Neural progenitor cell (in vitro differentiated cells): ENCODE measurements at regions not wholly inside any gene's neighbourhood (a gene's known extent, or its start where the extent isn't known, plus 50 kb on each side); places are given as distances from the start of the nearest gene placed in this dataset.
"Not testable (repeated sequence)": the region's sequence is repeated elsewhere in the genome, so short reads cannot be mapped to it uniquely, and the experiment has no call there.

Experiments
- DNase-seq: peaks from one replicate; pipeline ENCODE4 v3.0.0-alpha.2; 2016; ENCODE audit warnings: low spot score
- H2AFZ ChIP-seq: fragments of 200-600 bp; sonication (generic); replicated peaks from 2 replicates; pipeline ENCODE4 v1.6.1; 2016; ENCODE audit warnings: antibody characterized with exemption
- H3F3A ChIP-seq: fragments of 200-600 bp; sonication (generic); 2 replicates; pipeline ENCODE4 v1.6.1; 2016; ENCODE audit warnings: antibody characterized with exemption, low read depth
- H3K27ac ChIP-seq: fragments of 200-600 bp; sonication (generic); 2 replicates; pipeline ENCODE4 v1.5.1; 2016; ENCODE audit warnings: mild to moderate bottlenecking
- H3K27me3 ChIP-seq: fragments of 200-600 bp; sonication (generic); 2 replicates; pipeline ENCODE4 v1.6.1; 2016; ENCODE audit warnings: mild to moderate bottlenecking, moderate library complexity
- H3K36me3 ChIP-seq: fragments of 200-600 bp; sonication (generic); 2 replicates; pipeline ENCODE4 v1.5.1; 2016
- H3K4me1 ChIP-seq: fragments of 200-600 bp; sonication (generic); 2 replicates; pipeline ENCODE4 v1.6.1; 2016; ENCODE audit warnings: mixed run types
- H3K4me2 ChIP-seq: fragments of 200-600 bp; sonication (generic); 2 replicates; pipeline ENCODE4 v1.6.1; 2016
- H3K4me3 ChIP-seq: fragments of 200-600 bp; sonication (generic); 2 replicates; pipeline ENCODE4 v1.5.1; 2016
- H3K79me2 ChIP-seq: fragments of 200-600 bp; sonication (generic); 2 replicates; pipeline ENCODE4 v1.6.1; 2016; ENCODE audit warnings: low read depth
- H3K9ac ChIP-seq: fragments of 200-600 bp; sonication (generic); 2 replicates; pipeline ENCODE4 v1.6.1; 2016
- H3K9me3 ChIP-seq: fragments of 200-600 bp; sonication (generic); 2 replicates; pipeline ENCODE4 v1.5.1; 2016; ENCODE audit warnings: low read depth
- H4K20me1 ChIP-seq: fragments of 200-600 bp; sonication (generic); 2 replicates; pipeline ENCODE4 v1.6.1; 2016; ENCODE audit warnings: low read depth
- H3K27ac Mint-ChIP-seq: 3 replicates; pipeline ENCODE4 v1.8.0; 2021; ENCODE audit warnings: mixed read lengths
- H3K27me3 Mint-ChIP-seq: 2 replicates; pipeline ENCODE4 v1.8.0; 2022; ENCODE audit warnings: low read depth, mild to moderate bottlenecking, inconsistent platforms, moderate library complexity, mixed read lengths; ENCODE audit not compliant: insufficient read depth
- H3K36me3 Mint-ChIP-seq: 3 replicates; pipeline ENCODE4 v1.8.0; 2021; ENCODE audit warnings: mixed read lengths
- H3K4me1 Mint-ChIP-seq: 3 replicates; pipeline ENCODE4 v1.8.0; 2021; ENCODE audit warnings: mixed read lengths
- H3K4me3 Mint-ChIP-seq: 3 replicates; pipeline ENCODE4 v1.8.0; 2021; ENCODE audit warnings: mild to moderate bottlenecking, moderate library complexity, mixed read lengths
- H3K9me3 Mint-ChIP-seq: 3 replicates; pipeline ENCODE4 v1.8.0; 2020; ENCODE audit warnings: mixed read lengths
- CTCF ChIP-seq: fragments of 200-600 bp; sonication (generic); IDR thresholded peaks from 2 replicates; pipeline ENCODE4 v1.5.1; 2017; ENCODE audit warnings: antibody characterized with exemption, mild to moderate bottlenecking
- EZH2 ChIP-seq: fragments of 200-600 bp; sonication (generic); IDR thresholded peaks from 2 replicates; pipeline ENCODE4 v1.6.1; 2017; ENCODE audit warnings: antibody characterized with exemption, mild to moderate bottlenecking, moderate library complexity
- EZH2phosphoT487 ChIP-seq: fragments of 200-600 bp; sonication (generic); IDR thresholded peaks from 2 replicates; pipeline ENCODE4 v1.6.1; 2017; ENCODE audit warnings: antibody characterized with exemption

GRCh38 chr10:108327706-108328105 is 1163.2 kb upstream of the SORCS1 start:
- Mint-ChIP-seq H3K4me3 (no peak overlapping the region), H3K4me1 (peaks cover 10% of the 10 kb centered on the region), H3K27me3 (no peaks in the 10 kb centered on the region), H3K9me3 (no peaks in the 10 kb centered on the region), H3K36me3 (no peaks in the 10 kb centered on the region), H3K27ac (no peak overlapping the region)
- Histone ChIP-seq H3K9ac (no peak overlapping the region), H3F3A (peaks cover 3% of the 10 kb centered on the region), H4K20me1 (peaks cover 9% of the 10 kb centered on the region), H3K79me2 (no peaks in the 10 kb centered on the region), H3K27ac (no peak overlapping the region), H2AFZ (no peak overlapping the region), H3K4me3 (no peak overlapping the region), H3K27me3 (peaks cover 1% of the 10 kb centered on the region), H3K4me2 (no peak overlapping the region), H3K4me1 (peaks cover 9% of the 10 kb centered on the region), H3K36me3 (no peaks in the 10 kb centered on the region), H3K9me3 (no peaks in the 10 kb centered on the region)
- TF ChIP-seq CTCF (no peak), EZH2 (no peak), EZH2phosphoT487 (no peak)
- DNase-seq = no peak

- H3K36me3 Mint-ChIP-seq = no peaks in the 10 kb centered on the region
- no peak overlapping the region for H3K27ac ChIP-seq
- no peaks in the 10 kb centered on the region for H3K79me2 ChIP-seq
- no peaks in the 10 kb centered on the region for H3K36me3 ChIP-seq
- peaks cover 3% of the 10 kb centered on the region for H3F3A ChIP-seq
- H3K9me3 ChIP-seq = no peaks in the 10 kb centered on the region
- H3K27me3 ChIP-seq = peaks cover 5% of the 10 kb centered on the region
- H3K27ac Mint-ChIP-seq = no peak overlapping the region
- TF ChIP-seq EZH2phosphoT487 = peak; percentile 71
- TF ChIP-seq EZH2 = no peak
- no peak overlapping the region for H3K4me3 ChIP-seq
- no peak overlapping the region for H2AFZ ChIP-seq
- peaks cover 9% of the 10 kb centered on the region for H3K4me1 ChIP-seq
- no peak overlapping the region for H3K4me3 Mint-ChIP-seq
- H3K4me2 ChIP-seq = no peak overlapping the region
- H3K9ac ChIP-seq = no peak overlapping the region
- DNase-seq = peak; percentile 51
- H4K20me1 ChIP-seq = peaks cover 9% of the 10 kb centered on the region
- H3K9me3 Mint-ChIP-seq = no peaks in the 10 kb centered on the region
- no peaks in the 10 kb centered on the region for H3K27me3 Mint-ChIP-seq
- peaks cover 10% of the 10 kb centered on the region for H3K4me1 Mint-ChIP-seq
Observed at GRCh38 chr10:108323274-108323798, 1158.8 kb upstream of the SORCS1 start.

GRCh38 chr10:108319434-108320222 is 1155.1 kb upstream of the SORCS1 start:
- H3K4me3 ChIP-seq = no peak overlapping the region
- no peaks in the 10 kb centered on the region for H3K36me3 ChIP-seq
- Mint-ChIP-seq H3K27ac (no peak overlapping the region), H3K9me3 (no peaks in the 10 kb centered on the region), H3K4me1 (peaks cover 10% of the 10 kb centered on the region), H3K4me3 (no peak overlapping the region), H3K36me3 (no peaks in the 10 kb centered on the region), H3K27me3 (no peaks in the 10 kb centered on the region)
- H3K4me1 ChIP-seq = peaks cover 9% of the 10 kb centered on the region
- no peaks in the 10 kb centered on the region for H3K9me3 ChIP-seq
- peaks cover 5% of the 10 kb centered on the region for H3K27me3 ChIP-seq
- no peak overlapping the region for H2AFZ ChIP-seq
- no peak overlapping the region for H3K4me2 ChIP-seq
- no peak for DNase-seq
- H3F3A ChIP-seq = peaks cover 3% of the 10 kb centered on the region
- H3K9ac ChIP-seq = no peak overlapping the region
- H3K27ac ChIP-seq = no peak overlapping the region
- no peak for TF ChIP-seq CTCF
- no peak for TF ChIP-seq EZH2
- TF ChIP-seq EZH2phosphoT487 = no peak
- H4K20me1 ChIP-seq = peaks cover 9% of the 10 kb centered on the region
- H3K79me2 ChIP-seq = no peaks in the 10 kb centered on the region

GRCh38 chr10:108315636-108316035 is 1151.1 kb upstream of the SORCS1 start:
- H3K27me3 Mint-ChIP-seq, H3K4me1 ChIP-seq, H3K4me1 Mint-ChIP-seq, H3K9me3 ChIP-seq, H3K36me3 ChIP-seq, H3K36me3 Mint-ChIP-seq, H4K20me1 ChIP-seq, H3K27ac ChIP-seq, H3K79me2 ChIP-seq, H3K9me3 Mint-ChIP-seq, H3K27me3 ChIP-seq, H3K27ac Mint-ChIP-seq, H3F3A ChIP-seq, H3K9ac ChIP-seq: not testable (repeated sequence)
- peak overlapping the region; percentile 77 for H3K4me2 ChIP-seq
- DNase-seq = peak; percentile 18
- H2AFZ ChIP-seq = peak overlapping the region; percentile 76
- H3K4me3 ChIP-seq = peak overlapping the region; percentile 56
- H3K4me3 Mint-ChIP-seq = peak overlapping the region; percentile 78
